Keratinocyte (primary cell): ENCODE measurements at regions not wholly inside any gene's neighbourhood (a gene's known extent, or its start where the extent isn't known, plus 50 kb on each side); places are given as distances from the start of the nearest gene placed in this dataset.

Experiments used
- DNase-seq: peaks from one replicate; pipeline ENCODE4 v3.0.0-alpha.2; 2011; ENCODE audit warnings: low read depth, missing footprints, low spot score
- FAIRE-seq: peaks from 2 replicates; lab custom pipeline; 2011; peaks lifted over from hg19 to GRCh38; lab: Jason Lieb, UNC
- H2AFZ ChIP-seq: 2 replicates; pipeline ENCODE4 v1.6.0; 2012; ENCODE audit warnings: low read length, control low read depth, inconsistent platforms; ENCODE audit not compliant: control insufficient read depth
- H3K27ac ChIP-seq: 2 replicates; pipeline ENCODE4 v1.5.1; 2011; ENCODE audit warnings: low read length; ENCODE audit not compliant: control insufficient read depth, insufficient read depth
- H3K27me3 ChIP-seq: 3 replicates; pipeline ENCODE4 v1.6.0; 2011; ENCODE audit warnings: low read length; ENCODE audit not compliant: control insufficient read depth, insufficient read depth; ENCODE audit errors: extremely low read depth
- H3K36me3 ChIP-seq, 2 experiments: 2 replicates in 1 of 2; 3 replicates in 1 of 2; pipeline ENCODE4 v1.5.1; 2011; ENCODE audit warnings: low read length in 2 of 2, mild to moderate bottlenecking in 1 of 2; ENCODE audit not compliant: control insufficient read depth in 2 of 2, insufficient read depth in 2 of 2; ENCODE audit errors: extremely low read depth in 1 of 2
- H3K4me1 ChIP-seq: 3 replicates; pipeline ENCODE4 v1.5.1; 2011; ENCODE audit warnings: low read length; ENCODE audit not compliant: control insufficient read depth, insufficient read depth; ENCODE audit errors: extremely low read depth
- H3K4me2 ChIP-seq: 3 replicates; pipeline ENCODE4 v1.6.0; 2011; ENCODE audit warnings: low read depth, low read length; ENCODE audit not compliant: control insufficient read depth, insufficient read depth; ENCODE audit errors: extremely low read depth
- H3K4me3 ChIP-seq, 3 experiments: fragments of 200-600 bp in 1 of 3; sonication (generic) in 1 of 3; 2 replicates in 2 of 3; 3 replicates in 1 of 3; pipeline ENCODE4 v1.5.1; 2011 to 2016; ENCODE audit warnings: low read length in 3 of 3, mild to moderate bottlenecking in 3 of 3, control low read depth in 2 of 3, inconsistent platforms in 1 of 3, low read depth in 1 of 3, mixed read lengths in 1 of 3, mixed run types in 1 of 3, moderate library complexity in 1 of 3; ENCODE audit not compliant: control insufficient read depth in 2 of 3, insufficient read depth in 2 of 3; ENCODE audit errors: extremely low read depth in 1 of 3
- H3K79me2 ChIP-seq: 2 replicates; pipeline ENCODE4 v1.6.0; 2012; ENCODE audit warnings: low read length; ENCODE audit not compliant: control insufficient read depth, insufficient read depth
- H3K9ac ChIP-seq: 3 replicates; pipeline ENCODE4 v1.6.0; 2011; ENCODE audit warnings: low read length; ENCODE audit not compliant: control insufficient read depth, insufficient read depth; ENCODE audit errors: extremely low read depth
- H3K9me1 ChIP-seq: 3 replicates; pipeline ENCODE4 v1.6.0; 2011; ENCODE audit warnings: low read length; ENCODE audit not compliant: control insufficient read depth, insufficient read depth; ENCODE audit errors: extremely low read depth
- H3K9me3 ChIP-seq: 2 replicates; pipeline ENCODE4 v1.5.1; 2012; ENCODE audit warnings: low read depth, low read length; ENCODE audit not compliant: control insufficient read depth
- H4K20me1 ChIP-seq: 3 replicates; pipeline ENCODE4 v1.6.0; 2011; ENCODE audit warnings: low read length; ENCODE audit not compliant: control insufficient read depth, insufficient read depth; ENCODE audit errors: extremely low read depth
- EZH2 ChIP-seq: IDR thresholded peaks from one replicate; pipeline ENCODE4 v1.6.1; 2012; ENCODE audit warnings: inconsistent platforms, mild to moderate bottlenecking, low read length, moderate library complexity
- dilution Hi-C: fragments of 300-500 bp; cut with MboI; formaldehyde crosslinking; loops from one replicate; pipeline ENCODE4 v1.7.0; 2020; ENCODE audit warnings: low sequenced_read_pairs; ENCODE audit not compliant: extremely low pct_ligation_motif_present
- TF ChIP-seq, protein P1 (sequence below), 3 experiments: IDR thresholded peaks in 1 of 3; conservative IDR thresholded peaks in 1 of 3; optimal IDR thresholded peaks in 1 of 3; 2 replicates in 2 of 3; 3 replicates in 1 of 3; pipeline versions ENCODE3 to v1.5.1; 2011; ENCODE audit warnings: low read length in 3 of 3, mild to moderate bottlenecking in 3 of 3, moderate library complexity in 2 of 3, control low read depth in 1 of 3, inconsistent platforms in 1 of 3; ENCODE audit not compliant: insufficient read depth in 2 of 3; ENCODE audit errors: extremely low read depth in 1 of 3

DNA sequence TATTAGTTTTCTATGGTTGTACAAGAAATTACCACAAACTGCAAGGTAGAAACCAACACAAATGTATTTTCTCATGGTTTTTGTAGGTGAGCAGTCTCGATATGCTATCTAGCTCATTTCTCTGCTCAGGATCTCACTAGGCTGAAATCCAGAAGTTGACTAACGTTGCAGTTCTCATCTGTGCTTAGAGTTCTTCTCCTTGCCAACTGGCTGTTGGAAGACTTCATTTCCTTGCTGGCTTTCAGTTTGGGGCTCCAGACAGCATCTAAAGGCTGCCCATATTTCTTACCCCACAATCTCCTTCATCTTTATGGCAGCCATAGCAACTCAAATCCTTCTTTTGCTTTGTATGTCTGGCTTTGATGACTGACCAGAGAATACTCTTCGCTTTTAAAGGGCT, 362.6 kb upstream of the ADGRL4 start:
- Histone ChIP-seq H3K9ac (no peak overlapping the region), H3K4me3 (no peak overlapping the region), H3K9me3 (no peaks in the 10 kb centered on the region), H3K9me1 (no peaks in the 10 kb centered on the region), H3K4me2 (no peak overlapping the region), H3K4me1 (no peaks in the 10 kb centered on the region), H4K20me1 (no peaks in the 10 kb centered on the region), H3K27ac (no peak overlapping the region), H2AFZ (no peak overlapping the region), H3K79me2 (no peaks in the 10 kb centered on the region), H3K36me3 (no peaks in the 10 kb centered on the region), H3K27me3 (no peaks in the 10 kb centered on the region)
- DNase-seq (no peak), FAIRE-seq (no peak)
- TF ChIP-seq EZH2 = no peak
- dilution Hi-C loops = no loop called here

- DNase-seq = no peak
- H4K20me1 ChIP-seq = no peaks in the 10 kb centered on the region
- no peaks in the 10 kb centered on the region for H3K4me1 ChIP-seq
- FAIRE-seq = no peak
- H3K4me3 ChIP-seq = no peak overlapping the region
- no peaks in the 10 kb centered on the region for H3K9me1 ChIP-seq
- no peak overlapping the region for H3K4me2 ChIP-seq
- H3K27me3 ChIP-seq = no peaks in the 10 kb centered on the region
- H3K27ac ChIP-seq = no peak overlapping the region
- no peaks in the 10 kb centered on the region for H3K36me3 ChIP-seq
- no peaks in the 10 kb centered on the region for H3K79me2 ChIP-seq
- TF ChIP-seq, protein P1, sequence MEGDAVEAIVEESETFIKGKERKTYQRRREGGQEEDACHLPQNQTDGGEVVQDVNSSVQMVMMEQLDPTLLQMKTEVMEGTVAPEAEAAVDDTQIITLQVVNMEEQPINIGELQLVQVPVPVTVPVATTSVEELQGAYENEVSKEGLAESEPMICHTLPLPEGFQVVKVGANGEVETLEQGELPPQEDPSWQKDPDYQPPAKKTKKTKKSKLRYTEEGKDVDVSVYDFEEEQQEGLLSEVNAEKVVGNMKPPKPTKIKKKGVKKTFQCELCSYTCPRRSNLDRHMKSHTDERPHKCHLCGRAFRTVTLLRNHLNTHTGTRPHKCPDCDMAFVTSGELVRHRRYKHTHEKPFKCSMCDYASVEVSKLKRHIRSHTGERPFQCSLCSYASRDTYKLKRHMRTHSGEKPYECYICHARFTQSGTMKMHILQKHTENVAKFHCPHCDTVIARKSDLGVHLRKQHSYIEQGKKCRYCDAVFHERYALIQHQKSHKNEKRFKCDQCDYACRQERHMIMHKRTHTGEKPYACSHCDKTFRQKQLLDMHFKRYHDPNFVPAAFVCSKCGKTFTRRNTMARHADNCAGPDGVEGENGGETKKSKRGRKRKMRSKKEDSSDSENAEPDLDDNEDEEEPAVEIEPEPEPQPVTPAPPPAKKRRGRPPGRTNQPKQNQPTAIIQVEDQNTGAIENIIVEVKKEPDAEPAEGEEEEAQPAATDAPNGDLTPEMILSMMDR (optimal IDR thresholded peaks at IDR 0.05 in 1 of 3, IDR thresholded peaks at IDR 0.05 in 1 of 3, conservative IDR thresholded peaks at IDR 0.05 in 1 of 3; ENCODE audit: extremely low read depth in 1 of 3, insufficient read depth in 2 of 3, low read length in 3 of 3) = no peak
- TF ChIP-seq EZH2 = no peak
- H3K9me3 ChIP-seq = no peaks in the 10 kb centered on the region
- H2AFZ ChIP-seq = no peak overlapping the region
- H3K9ac ChIP-seq = no peak overlapping the region
- dilution Hi-C loops = no loop called here
Observed at GRCh38 chr1:79364896-79365295, 358.4 kb upstream of the ADGRL4 start.

- Histone ChIP-seq H3K4me2 (no peak overlapping the region), H3K79me2 (no peaks in the 10 kb centered on the region), H3K27me3 (no peaks in the 10 kb centered on the region), H3K9ac (no peak overlapping the region), H3K27ac (no peak overlapping the region), H4K20me1 (no peaks in the 10 kb centered on the region), H2AFZ (no peak overlapping the region), H3K36me3 (no peaks in the 10 kb centered on the region), H3K4me1 (no peaks in the 10 kb centered on the region), H3K9me1 (no peaks in the 10 kb centered on the region), H3K4me3 (no peak overlapping the region), H3K9me3 (no peaks in the 10 kb centered on the region)
- dilution Hi-C loops = no loop called here
- FAIRE-seq (no peak), DNase-seq (no peak)
- TF ChIP-seq EZH2 = no peak
- TF ChIP-seq, protein P1 (optimal IDR thresholded peaks at IDR 0.05 in 1 of 3, IDR thresholded peaks at IDR 0.05 in 1 of 3, conservative IDR thresholded peaks at IDR 0.05 in 1 of 3; ENCODE audit: extremely low read depth in 1 of 3, insufficient read depth in 2 of 3, low read length in 3 of 3) = no peak
Observed at GRCh38 chr1:79363430-79363829, 356.9 kb upstream of the ADGRL4 start.
